Naive thymus-derived CD4-positive, alpha-beta T cell (primary cell): ENCODE measurements at regions not wholly inside any gene's neighbourhood (a gene's known extent, or its start where the extent isn't known, plus 50 kb on each side); places are given as distances from the start of the nearest gene placed in this dataset.

ENCODE experiments used
- ATAC-seq: fragments of 150-1000 bp; cut with Tn5 transposase; 2 replicates; pipeline ENCODE4 v1.10.0; 2021; ENCODE audit warnings: mild to moderate bottlenecking, moderate library complexity
- CTCF ChIA-PET: fragments of 350-600 bp; sonication (Branson Sonifier 250); formaldehyde crosslinking; loops from one replicate; lab custom pipeline; 2021; ENCODE audit warnings: antibody characterized with exemption; lab: Charles Lee
- POLR2A ChIA-PET: fragments of 350-600 bp; sonication (Branson Sonifier 250); formaldehyde crosslinking; loops from one replicate; lab custom pipeline; 2021; ENCODE audit warnings: antibody characterized with exemption, inconsistent platforms; lab: Charles Lee
- DNase-seq, 9 donors: peaks; one replicate each; pipeline versions ENCODE4 v3.0.0 to v3.0.0-alpha.2; 2020 to 2022; ENCODE audit warnings: mixed read lengths in 1 of 9
- H3K27ac ChIP-seq: one replicate; pipeline ENCODE4 v1.7.0; 2013; ENCODE audit warnings: mild to moderate bottlenecking, low read depth, low read length, moderate library complexity
- H3K27me3 ChIP-seq, 2 donors: one replicate each; pipeline ENCODE4 v1.7.0; 2013; ENCODE audit warnings: low read length in 2 of 2, mild to moderate bottlenecking in 2 of 2, moderate library complexity in 2 of 2; ENCODE audit not compliant: control insufficient read depth in 2 of 2, insufficient read depth in 2 of 2
- H3K36me3 ChIP-seq, 3 experiments: 1 replicate in 2 of 3; 2 replicates in 1 of 3; pipeline ENCODE4 v1.7.0; 2013; ENCODE audit warnings: low read length in 3 of 3, mild to moderate bottlenecking in 3 of 3, moderate library complexity in 1 of 3; ENCODE audit not compliant: insufficient read depth in 3 of 3, control insufficient read depth in 2 of 3
- H3K4me1 ChIP-seq, 2 donors: one replicate each; pipeline ENCODE4 v1.7.0; 2013; ENCODE audit warnings: low read length in 2 of 2, mild to moderate bottlenecking in 2 of 2, moderate library complexity in 1 of 2; ENCODE audit not compliant: control insufficient read depth in 2 of 2, insufficient read depth in 2 of 2
- H3K4me3 ChIP-seq: 2 replicates; pipeline ENCODE4 v1.7.0; 2013; ENCODE audit warnings: mild to moderate bottlenecking, low read length
- H3K9me3 ChIP-seq, 3 experiments: 1 replicate in 2 of 3; 2 replicates in 1 of 3; pipeline ENCODE4 v1.7.0; 2013; ENCODE audit warnings: low read length in 3 of 3; ENCODE audit not compliant: control insufficient read depth in 2 of 3
- H3K27ac Mint-ChIP-seq, 9 donors: one replicate each; pipeline ENCODE4 v1.8.0; 2020 to 2022; ENCODE audit warnings: mixed read lengths in 9 of 9, mild to moderate bottlenecking in 8 of 9, moderate library complexity in 5 of 9, inconsistent platforms in 2 of 9
- H3K27me3 Mint-ChIP-seq, 5 donors: one replicate each; pipeline ENCODE4 v1.8.0; 2021 to 2022; ENCODE audit warnings: mixed read lengths in 5 of 5, mild to moderate bottlenecking in 1 of 5
- H3K36me3 Mint-ChIP-seq, 5 donors: one replicate each; pipeline ENCODE4 v1.8.0; 2020 to 2022; ENCODE audit warnings: mixed read lengths in 5 of 5, mild to moderate bottlenecking in 3 of 5, inconsistent platforms in 1 of 5
- H3K4me1 Mint-ChIP-seq, 7 donors: one replicate each; pipeline ENCODE4 v1.8.0; 2020 to 2022; ENCODE audit warnings: mixed read lengths in 7 of 7, mild to moderate bottlenecking in 3 of 7, inconsistent platforms in 1 of 7
- H3K4me3 Mint-ChIP-seq, 10 donors: one replicate each; pipeline ENCODE4 v1.8.0; 2020 to 2022; ENCODE audit warnings: mild to moderate bottlenecking in 10 of 10, mixed read lengths in 10 of 10, moderate library complexity in 6 of 10, inconsistent platforms in 2 of 10
- H3K9me3 Mint-ChIP-seq, 11 donors: one replicate each; pipeline ENCODE4 v1.8.0; 2020 to 2022; ENCODE audit warnings: mixed read lengths in 11 of 11, mild to moderate bottlenecking in 4 of 11, inconsistent platforms in 1 of 11, moderate library complexity in 1 of 11
- intact Hi-C, 2 donors: fragments of 100-400 bp; cut with micrococcal nuclease; formaldehyde crosslinking; loops; one replicate each; pipeline ENCODE4 v1.15.1; 2023

DNA sequence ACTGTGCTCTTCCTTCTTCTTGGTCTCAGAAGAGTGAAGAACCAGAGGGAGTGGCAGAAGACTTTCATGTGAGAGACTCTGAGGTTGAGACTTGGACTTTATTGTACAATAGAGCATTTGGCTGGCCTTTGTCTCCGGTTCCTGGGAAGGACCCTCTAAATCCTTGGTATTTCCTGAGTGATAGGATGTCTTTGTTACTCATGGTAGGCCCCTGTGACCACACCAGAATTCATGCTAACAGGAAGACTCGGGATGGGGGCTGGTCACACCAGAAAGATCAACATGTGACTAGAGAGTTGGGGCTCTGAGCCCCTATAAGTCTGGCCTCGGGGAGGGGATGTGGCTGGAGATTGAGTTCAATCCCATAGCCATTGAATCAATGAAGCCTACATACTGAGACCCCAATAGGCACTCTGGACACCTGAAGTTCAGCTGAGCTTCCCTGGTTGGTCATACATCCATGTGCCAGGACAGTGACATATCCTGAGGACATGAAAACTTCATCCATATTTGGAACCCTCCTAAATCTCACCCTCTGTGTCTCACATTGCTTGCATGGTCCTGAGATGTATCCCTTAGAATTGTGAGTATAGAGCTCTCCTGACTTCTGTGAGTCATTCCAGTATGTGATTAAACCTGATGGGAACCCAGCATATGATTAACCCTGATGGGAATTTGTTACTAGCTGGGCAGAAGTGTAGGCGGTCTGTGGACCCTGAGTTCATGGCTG, 201.7 kb downstream of the GADD45G start:
- peak in 1 of 9 donors; percentile 3 for DNase-seq
- Mint-ChIP-seq H3K4me1 (peaks cover 0 to 15% (median 0%) of the 10 kb centered on the region in 7 donors), H3K27ac (no peak overlapping the region), H3K36me3 (peaks cover 0 to under 1% (median 0%) of the 10 kb centered on the region in 5 donors), H3K9me3 (no peaks in the 10 kb centered on the region), H3K27me3 (peaks cover 0 to 18% (median 9%) of the 10 kb centered on the region in 5 donors), H3K4me3 (no peak overlapping the region)
- no peaks in the 10 kb centered on the region for H3K9me3 ChIP-seq
- H3K27me3 ChIP-seq: no peaks in the 10 kb centered on the region
- intact Hi-C loops: no loop called here
- no peaks in the 10 kb centered on the region for H3K4me1 ChIP-seq
- ChIA-PET POLR2A (no interaction called here), CTCF (no interaction called here)
- no peak overlapping the region for H3K4me3 ChIP-seq
- no peak for ATAC-seq
- H3K36me3 ChIP-seq: no peaks in the 10 kb centered on the region
- no peak overlapping the region for H3K27ac ChIP-seq

DNA sequence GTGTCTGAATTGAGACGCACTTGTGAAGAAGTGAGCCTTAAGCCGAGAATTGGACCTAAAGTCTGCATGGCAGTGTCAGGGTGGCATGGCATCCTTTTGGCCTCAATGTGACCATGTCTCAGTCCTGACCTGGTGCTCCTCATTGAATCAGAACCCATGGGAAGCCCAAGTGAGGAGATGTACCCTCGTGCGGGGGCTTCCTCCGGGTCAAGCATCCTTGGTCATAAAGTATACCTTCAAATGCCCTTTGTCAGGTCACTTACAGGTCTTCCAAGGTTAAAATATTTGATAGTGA, 202.2 kb downstream of the GADD45G start:
- Mint-ChIP-seq H3K27ac (no peak overlapping the region), H3K27me3 (peaks cover 0 to 15% (median 7%) of the 10 kb centered on the region in 5 donors), H3K9me3 (no peaks in the 10 kb centered on the region), H3K4me1 (peaks cover 0 to 15% (median 0%) of the 10 kb centered on the region in 7 donors), H3K4me3 (no peak overlapping the region), H3K36me3 (no peaks in the 10 kb centered on the region)
- H3K4me1 ChIP-seq: no peaks in the 10 kb centered on the region
- intact Hi-C loops: no loop called here
- H3K27ac ChIP-seq: no peak overlapping the region
- H3K4me3 ChIP-seq: no peak overlapping the region
- ATAC-seq: no peak
- no peaks in the 10 kb centered on the region for H3K36me3 ChIP-seq
- no peaks in the 10 kb centered on the region for H3K9me3 ChIP-seq
- ChIA-PET POLR2A (no interaction called here), CTCF (no interaction called here)
- no peaks in the 10 kb centered on the region for H3K27me3 ChIP-seq
- peak in 1 of 9 donors; percentile 8 for DNase-seq

DNA sequence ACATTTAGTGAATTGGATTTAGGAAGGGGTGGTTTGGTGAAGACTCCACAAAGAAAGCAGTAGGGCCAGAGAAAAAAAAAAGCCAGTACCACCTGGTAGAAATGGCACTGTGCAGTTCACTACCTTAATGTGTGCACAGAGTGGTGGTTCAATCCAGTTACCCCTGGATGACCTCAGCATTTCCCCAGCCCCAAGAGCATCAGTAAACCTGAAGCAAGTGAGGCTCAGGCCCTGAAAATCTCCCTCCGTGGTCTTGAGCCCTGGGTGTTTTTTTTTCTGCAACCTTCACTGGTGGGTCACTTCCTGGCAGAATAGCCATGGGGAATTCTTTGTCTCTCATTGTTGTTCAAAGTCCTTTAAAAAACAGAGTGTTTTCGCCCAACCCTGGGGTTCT, 202.9 kb downstream of the GADD45G start:
- CTCF ChIA-PET: no interaction called here
- no peak overlapping the region for H3K27ac Mint-ChIP-seq
- H3K9me3 ChIP-seq: no peaks in the 10 kb centered on the region

DNA sequence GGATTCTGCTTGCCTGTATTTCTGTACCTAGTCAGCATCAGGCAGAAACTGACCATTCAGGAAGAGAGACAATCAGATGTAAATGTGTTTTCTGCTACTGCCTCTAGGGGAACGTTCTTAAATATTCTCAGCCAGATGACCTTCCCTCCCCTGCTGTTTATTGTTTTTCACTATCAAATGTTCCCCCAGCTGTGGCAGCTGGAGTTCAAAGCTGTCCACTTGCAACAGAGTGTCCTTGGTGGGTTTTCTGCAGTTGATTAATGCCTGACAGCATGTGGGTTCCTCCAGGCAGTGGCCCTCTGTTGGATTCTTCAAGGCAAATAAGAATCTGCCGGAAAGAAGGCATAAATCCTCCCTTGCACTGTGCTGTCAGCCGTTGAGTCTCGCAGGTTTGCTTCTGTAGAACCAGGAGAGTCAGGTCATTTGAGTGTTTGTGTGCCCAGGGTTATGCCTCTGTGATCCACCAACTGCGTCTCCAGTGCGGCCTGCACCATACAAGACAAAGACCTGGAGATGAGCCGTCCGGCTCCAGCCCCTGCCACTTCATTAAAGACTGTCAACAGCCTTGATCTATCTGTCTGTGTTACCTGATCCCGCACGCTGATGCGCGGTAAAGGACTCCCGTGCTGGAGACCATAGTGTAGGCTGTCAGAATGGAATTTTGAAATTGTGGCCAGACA, 203.4 kb downstream of the GADD45G start:
- Mint-ChIP-seq H3K27me3 (peaks cover 0 to 9% (median 5%) of the 10 kb centered on the region in 5 donors), H3K4me1 (peaks cover 0 to 17% (median under 1%) of the 10 kb centered on the region in 7 donors), H3K9me3 (no peaks in the 10 kb centered on the region), H3K4me3 (no peak overlapping the region), H3K27ac (peak overlapping the region in 1 of 9 donors; percentile 72), H3K36me3 (no peaks in the 10 kb centered on the region)
- Histone ChIP-seq H3K4me3 (no peak overlapping the region), H3K27me3 (no peaks in the 10 kb centered on the region), H3K4me1 (no peaks in the 10 kb centered on the region), H3K27ac (no peak overlapping the region), H3K9me3 (no peaks in the 10 kb centered on the region), H3K36me3 (no peaks in the 10 kb centered on the region)
- no peak for DNase-seq
- ChIA-PET POLR2A (no interaction called here), CTCF (interaction anchor here (0.6 kb wide), 1 partner anchor 488 kb away, joined by 5 read pairs; no protein-coding TSS in a partner anchor)
- intact Hi-C loops: no loop called here
- ATAC-seq: no peak

More for the DNA sequence above, 202.9 kb downstream of the GADD45G start:
- H3K4me1 ChIP-seq: no peaks in the 10 kb centered on the region
- H3K27ac ChIP-seq: no peak overlapping the region
- DNase-seq (no peak), ATAC-seq (no peak)
- H3K36me3 ChIP-seq: no peaks in the 10 kb centered on the region
- Mint-ChIP-seq H3K4me3 (no peak overlapping the region), H3K36me3 (no peaks in the 10 kb centered on the region), H3K27me3 (peaks cover 0 to 11% (median 5%) of the 10 kb centered on the region in 5 donors), H3K4me1 (peaks cover 0 to 15% (median 0%) of the 10 kb centered on the region in 7 donors), H3K9me3 (no peaks in the 10 kb centered on the region)
- H3K27me3 ChIP-seq: no peaks in the 10 kb centered on the region
- intact Hi-C loops: no loop called here
- POLR2A ChIA-PET: no interaction called here
- H3K4me3 ChIP-seq: no peak overlapping the region

DNA sequence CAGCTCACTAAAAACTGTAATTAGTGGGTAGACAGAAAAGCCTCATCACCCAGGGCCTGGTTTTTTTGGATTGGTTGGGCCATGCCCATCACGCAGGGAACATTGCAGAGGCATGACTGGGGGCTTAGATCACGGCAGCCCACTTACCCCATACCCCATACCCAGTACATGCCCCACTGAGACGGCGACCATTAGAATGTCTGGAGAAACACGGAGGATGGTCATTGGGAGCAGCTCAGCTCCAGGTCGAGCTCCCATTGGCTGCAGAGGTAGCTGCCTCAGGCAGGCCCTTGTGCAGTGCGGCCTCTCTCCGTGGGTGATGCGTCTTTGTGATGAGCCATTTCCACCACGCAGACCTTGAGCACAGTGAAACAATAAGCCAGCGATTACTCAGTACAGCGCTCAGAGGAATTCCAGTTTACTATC, 204.0 kb downstream of the GADD45G start:
- H3K36me3 Mint-ChIP-seq: no peaks in the 10 kb centered on the region
- ATAC-seq (no peak), DNase-seq (no peak)
- peaks cover 0 to 23% (median 5%) of the 10 kb centered on the region in 7 donors for H3K4me1 Mint-ChIP-seq
- no peak overlapping the region for H3K4me3 Mint-ChIP-seq
- CTCF ChIA-PET: interaction anchor here (0.6 kb wide), 1 partner anchor 488 kb away, joined by 5 read pairs; no protein-coding TSS in a partner anchor
- H3K9me3 Mint-ChIP-seq: no peaks in the 10 kb centered on the region
- no peak overlapping the region for H3K27ac ChIP-seq
- H3K36me3 ChIP-seq: no peaks in the 10 kb centered on the region
- intact Hi-C loops: no loop called here
- H3K27me3 ChIP-seq: no peaks in the 10 kb centered on the region
- H3K27ac Mint-ChIP-seq: peak overlapping the region in 1 of 9 donors; percentile 14
- POLR2A ChIA-PET: no interaction called here
- no peak overlapping the region for H3K4me3 ChIP-seq
- peaks cover 0 to 9% (median 5%) of the 10 kb centered on the region in 5 donors for H3K27me3 Mint-ChIP-seq
- H3K9me3 ChIP-seq: no peaks in the 10 kb centered on the region
- H3K4me1 ChIP-seq: no peaks in the 10 kb centered on the region

DNA sequence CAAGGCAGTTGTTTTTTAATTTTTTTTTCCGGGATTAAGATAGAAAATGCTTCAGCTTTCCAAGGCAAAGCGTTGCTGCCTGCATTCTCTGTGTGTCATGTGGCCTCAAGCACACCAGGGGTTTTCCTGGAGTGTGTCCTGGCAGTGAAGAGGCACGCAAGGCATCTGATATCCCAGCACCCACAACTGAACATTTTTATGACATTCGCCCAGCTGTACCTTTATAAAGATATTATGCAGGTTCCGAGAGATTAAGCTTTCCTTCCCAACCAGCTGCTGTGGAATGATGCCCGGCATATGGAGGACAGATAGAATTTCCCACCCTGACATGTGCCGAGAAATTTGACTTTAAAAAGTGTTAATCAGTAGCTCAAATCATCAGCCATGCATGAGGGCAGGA, 205.6 kb downstream of the GADD45G start:
- CTCF ChIA-PET: no interaction called here
- intact Hi-C loops: no loop called here

More for the DNA sequence above, 205.6 kb downstream of the GADD45G start:
- Histone ChIP-seq H3K27ac (no peak overlapping the region), H3K4me3 (no peak overlapping the region), H3K36me3 (no peaks in the 10 kb centered on the region), H3K9me3 (no peaks in the 10 kb centered on the region), H3K27me3 (no peaks in the 10 kb centered on the region), H3K4me1 (peaks cover 0 to 3% of the 10 kb centered on the region in 2 donors)
- DNase-seq (no peak), ATAC-seq (no peak)
- Mint-ChIP-seq H3K27me3 (peaks cover 0 to 5% (median 4%) of the 10 kb centered on the region in 5 donors), H3K4me1 (peaks cover 5 to 28% (median 15%) of the 10 kb centered on the region in 7 donors), H3K4me3 (no peak overlapping the region), H3K27ac (no peak overlapping the region), H3K36me3 (no peaks in the 10 kb centered on the region), H3K9me3 (no peaks in the 10 kb centered on the region)
- POLR2A ChIA-PET: no interaction called here
